BJ (cell line): ENCODE measurements at regions not wholly inside any gene's neighbourhood (a gene's known extent, or its start where the extent isn't known, plus 50 kb on each side); places are given as distances from the start of the nearest gene placed in this dataset.

ENCODE experiments used
- CTCF ChIA-PET: fragments of 350-600 bp; formaldehyde crosslinking; extraction: SDS; loops from one replicate; lab custom pipeline; 2021; ENCODE audit warnings: antibody characterized with exemption, inconsistent platforms; lab: Yijun Ruan, JAX
- POLR2A ChIA-PET: fragments of 300-600 bp; sonication (Branson Sonifier 250); formaldehyde crosslinking; extraction: SDS; loops from one replicate; lab custom pipeline; 2021; ENCODE audit warnings: antibody characterized with exemption; lab: Charles Lee
- DNase-seq: peaks from one replicate; pipeline ENCODE4 v3.0.0-alpha.2; 2011; ENCODE audit warnings: low read depth
- H3K27me3 ChIP-seq: 2 replicates; pipeline ENCODE4 v1.6.0; 2011; ENCODE audit warnings: low read length; ENCODE audit not compliant: control insufficient read depth, insufficient read depth
- H3K36me3 ChIP-seq: 2 replicates; pipeline ENCODE4 v1.5.1; 2011; ENCODE audit warnings: low read length; ENCODE audit not compliant: control insufficient read depth, insufficient read depth
- H3K4me3 ChIP-seq: 2 replicates; pipeline ENCODE4 v1.5.1; 2011; ENCODE audit warnings: low read depth, mild to moderate bottlenecking, control low read depth, low read length
- TF ChIP-seq, protein P1 (sequence below): IDR thresholded peaks from 2 replicates; pipeline ENCODE4 v1.5.1; 2011; ENCODE audit warnings: low read depth, mild to moderate bottlenecking, control low read depth, inconsistent platforms, low read length, moderate library complexity; ENCODE audit not compliant: insufficient read depth

GRCh38 chr14:30115756-30116155 is 188.1 kb upstream of the PRKD1 start:
- POLR2A ChIA-PET: no interaction called here
- TF ChIP-seq, protein P1, sequence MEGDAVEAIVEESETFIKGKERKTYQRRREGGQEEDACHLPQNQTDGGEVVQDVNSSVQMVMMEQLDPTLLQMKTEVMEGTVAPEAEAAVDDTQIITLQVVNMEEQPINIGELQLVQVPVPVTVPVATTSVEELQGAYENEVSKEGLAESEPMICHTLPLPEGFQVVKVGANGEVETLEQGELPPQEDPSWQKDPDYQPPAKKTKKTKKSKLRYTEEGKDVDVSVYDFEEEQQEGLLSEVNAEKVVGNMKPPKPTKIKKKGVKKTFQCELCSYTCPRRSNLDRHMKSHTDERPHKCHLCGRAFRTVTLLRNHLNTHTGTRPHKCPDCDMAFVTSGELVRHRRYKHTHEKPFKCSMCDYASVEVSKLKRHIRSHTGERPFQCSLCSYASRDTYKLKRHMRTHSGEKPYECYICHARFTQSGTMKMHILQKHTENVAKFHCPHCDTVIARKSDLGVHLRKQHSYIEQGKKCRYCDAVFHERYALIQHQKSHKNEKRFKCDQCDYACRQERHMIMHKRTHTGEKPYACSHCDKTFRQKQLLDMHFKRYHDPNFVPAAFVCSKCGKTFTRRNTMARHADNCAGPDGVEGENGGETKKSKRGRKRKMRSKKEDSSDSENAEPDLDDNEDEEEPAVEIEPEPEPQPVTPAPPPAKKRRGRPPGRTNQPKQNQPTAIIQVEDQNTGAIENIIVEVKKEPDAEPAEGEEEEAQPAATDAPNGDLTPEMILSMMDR: no peak
- no peak for DNase-seq
- no peak overlapping the region for H3K4me3 ChIP-seq
- no peaks in the 10 kb centered on the region for H3K36me3 ChIP-seq
- no peaks in the 10 kb centered on the region for H3K27me3 ChIP-seq
- CTCF ChIA-PET: no interaction called here

- TF ChIP-seq, protein P1: no peak
- no peak for DNase-seq
- Histone ChIP-seq H3K36me3 (no peaks in the 10 kb centered on the region), H3K4me3 (no peak overlapping the region), H3K27me3 (no peaks in the 10 kb centered on the region)
- ChIA-PET POLR2A (no interaction called here), CTCF (no interaction called here)
Measured at GRCh38 chr14:30118992-30119640, 191.5 kb upstream of the PRKD1 start.

DNA sequence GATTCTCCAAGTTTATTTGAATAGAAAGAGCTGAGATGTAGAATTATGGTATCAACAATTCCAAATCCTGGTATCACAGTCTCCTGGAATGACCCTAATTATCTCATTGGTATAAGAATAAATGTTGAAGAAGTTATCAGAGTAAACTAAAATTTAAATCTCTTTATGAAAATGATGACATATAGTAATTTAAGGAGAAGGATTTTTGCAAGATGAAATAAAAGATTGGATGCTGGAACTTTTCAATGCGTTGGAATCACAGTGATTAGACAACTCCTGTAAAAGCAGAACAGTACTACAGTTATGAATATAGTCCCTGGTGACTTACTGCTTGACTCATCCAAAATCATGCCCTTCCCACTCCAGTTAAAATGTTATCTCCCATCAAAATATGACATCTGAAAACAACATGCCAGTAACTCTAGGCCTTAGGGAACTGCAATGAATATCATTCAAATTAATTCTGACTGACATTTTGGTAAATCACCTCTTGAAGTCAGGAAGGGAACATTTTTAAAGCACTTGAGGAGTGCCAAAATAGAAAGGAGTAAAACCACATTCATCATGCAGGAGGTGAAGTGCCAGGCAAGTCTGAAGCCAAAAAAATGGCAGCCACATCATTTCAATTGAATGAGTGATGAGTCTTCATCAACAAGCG is 197.8 kb upstream of the PRKD1 start:
- H3K4me3 ChIP-seq: no peak overlapping the region
- TF ChIP-seq, protein P1: no peak
- no peaks in the 10 kb centered on the region for H3K27me3 ChIP-seq
- ChIA-PET POLR2A (no interaction called here), CTCF (no interaction called here)
- no peak for DNase-seq
- no peaks in the 10 kb centered on the region for H3K36me3 ChIP-seq

DNA sequence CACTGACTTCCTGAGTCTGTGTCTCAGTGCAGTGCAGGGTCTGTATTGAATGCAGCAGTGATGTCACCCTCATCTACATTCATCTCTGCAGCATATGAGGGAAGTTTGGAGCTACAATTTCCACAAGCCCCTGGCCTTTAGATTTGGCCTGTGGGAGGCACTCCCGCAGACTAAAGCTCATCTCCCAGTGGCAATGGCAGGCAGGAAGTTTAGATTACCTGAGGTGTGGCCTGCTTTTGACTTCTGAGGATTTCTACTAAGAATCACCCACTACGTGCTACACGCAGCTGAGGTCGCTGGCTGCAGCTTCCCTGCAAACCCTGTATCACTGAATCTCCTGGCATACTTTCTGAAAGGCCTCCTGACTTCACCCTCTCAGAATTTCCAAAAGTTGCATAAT is 202.2 kb upstream of the PRKD1 start:
- CTCF ChIA-PET: interaction anchor here (0.6 to 0.8 kb wide), 3 partner anchors 8 to 56 kb away, joined by 3 read pairs; no protein-coding TSS in a partner anchor
- no peak for DNase-seq

DNA sequence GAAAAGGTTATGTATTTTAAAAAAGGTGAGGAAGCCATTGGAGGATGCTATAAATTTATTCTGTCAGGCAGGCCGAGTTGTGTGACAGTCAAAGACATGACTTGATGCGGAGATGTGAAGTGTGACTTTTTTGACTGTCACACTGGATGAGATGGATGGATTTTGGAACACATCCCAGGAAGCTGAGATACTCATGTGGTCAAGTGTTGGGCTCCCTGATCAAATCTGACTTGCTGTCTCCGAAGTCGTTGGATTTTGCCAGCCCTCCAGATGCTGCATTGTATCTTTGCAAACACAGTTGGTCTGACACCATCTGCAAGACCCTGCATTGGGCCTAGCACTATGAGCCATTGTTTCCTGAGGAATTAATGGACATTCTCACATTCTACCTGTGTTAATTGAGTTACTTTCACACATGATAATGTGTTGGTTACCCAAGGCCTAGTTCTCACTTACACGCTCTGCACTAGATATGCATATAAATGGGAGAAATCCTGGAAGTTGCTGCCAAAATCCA is 204.0 kb upstream of the PRKD1 start:
- no peak overlapping the region for H3K4me3 ChIP-seq
- H3K27me3 ChIP-seq: no peaks in the 10 kb centered on the region
- TF ChIP-seq, protein P1: no peak
- DNase-seq: no peak
- no peaks in the 10 kb centered on the region for H3K36me3 ChIP-seq
- CTCF ChIA-PET: interaction anchor here (0.6 to 0.7 kb wide), 2 partner anchors 22 to 79 kb away, joined by 3 read pairs; no protein-coding TSS in a partner anchor
- POLR2A ChIA-PET: no interaction called here

More for the DNA sequence above, 202.2 kb upstream of the PRKD1 start:
- POLR2A ChIA-PET: interaction anchor here (0.6 kb wide), 1 partner anchor 64 kb away, joined by 3 read pairs; no protein-coding TSS in a partner anchor
- Histone ChIP-seq H3K4me3 (no peak overlapping the region), H3K36me3 (no peaks in the 10 kb centered on the region), H3K27me3 (no peaks in the 10 kb centered on the region)
- TF ChIP-seq, protein P1: no peak
